T-helper 17 cell (primary cell): ENCODE measurements at regions not wholly inside any gene's neighbourhood (a gene's known extent, or its start where the extent isn't known, plus 50 kb on each side); places are given as distances from the start of the nearest gene placed in this dataset.
"Not testable (repeated sequence)": the region's sequence is repeated elsewhere in the genome, so short reads cannot be mapped to it uniquely, and the experiment has no call there.

Source experiments
- ATAC-seq: fragments of 150-1000 bp; cut with Tn5 transposase; 2 replicates; pipeline ENCODE4 v1.10.0; 2021; ENCODE audit warnings: mild to moderate bottlenecking, moderate library complexity
- DNase-seq, 3 donors: peaks; one replicate each; pipeline versions ENCODE4 v3.0.0 to v3.0.0-alpha.2; 2020 to 2021
- H3K9me3 ChIP-seq: one replicate; pipeline ENCODE4 v1.7.0; 2013; ENCODE audit warnings: low read length, mild to moderate bottlenecking; ENCODE audit not compliant: control insufficient read depth, poor library complexity, severe bottlenecking
- H3K27ac Mint-ChIP-seq: one replicate; pipeline ENCODE4 v1.8.0; 2022; ENCODE audit warnings: mild to moderate bottlenecking, moderate library complexity, mixed read lengths
- H3K27me3 Mint-ChIP-seq: one replicate; pipeline ENCODE4 v1.8.0; 2022; ENCODE audit warnings: mixed read lengths
- H3K36me3 Mint-ChIP-seq: one replicate; pipeline ENCODE4 v1.8.0; 2022; ENCODE audit warnings: low read depth, mixed read lengths
- H3K4me1 Mint-ChIP-seq: one replicate; pipeline ENCODE4 v1.8.0; 2022; ENCODE audit warnings: mild to moderate bottlenecking, mixed read lengths
- H3K4me3 Mint-ChIP-seq: one replicate; pipeline ENCODE4 v1.8.0; 2022; ENCODE audit warnings: mild to moderate bottlenecking, moderate library complexity, mixed read lengths

GRCh38 chr5:89534331-89534730, 651.3 kb upstream of the MEF2C start:
- H3K27ac Mint-ChIP-seq = no peak overlapping the region
- DNase-seq (no peak), ATAC-seq (no peak)
- H3K27me3 Mint-ChIP-seq = no peaks in the 10 kb centered on the region
- H3K9me3 ChIP-seq = no peaks in the 10 kb centered on the region
- no peaks in the 10 kb centered on the region for H3K4me1 Mint-ChIP-seq
- H3K4me3 Mint-ChIP-seq = no peak overlapping the region
- no peaks in the 10 kb centered on the region for H3K36me3 Mint-ChIP-seq

GRCh38 chr5:89524785-89525184, 641.8 kb upstream of the MEF2C start:
- Mint-ChIP-seq H3K27ac (no peak overlapping the region), H3K36me3 (no peaks in the 10 kb centered on the region), H3K4me3 (no peak overlapping the region), H3K27me3 (no peaks in the 10 kb centered on the region), H3K4me1 (no peaks in the 10 kb centered on the region)
- no peaks in the 10 kb centered on the region for H3K9me3 ChIP-seq
- DNase-seq (no peak), ATAC-seq (no peak)

GRCh38 chr5:89523867-89524266, 640.9 kb upstream of the MEF2C start:
- DNase-seq, H3K27me3 Mint-ChIP-seq, ATAC-seq, H3K4me3 Mint-ChIP-seq, H3K36me3 Mint-ChIP-seq, H3K27ac Mint-ChIP-seq, H3K4me1 Mint-ChIP-seq, H3K9me3 ChIP-seq: not testable (repeated sequence)

- no peak overlapping the region for H3K4me3 Mint-ChIP-seq
- H3K27me3 Mint-ChIP-seq = no peaks in the 10 kb centered on the region
- no peaks in the 10 kb centered on the region for H3K9me3 ChIP-seq
- DNase-seq (no peak), ATAC-seq (no peak)
- no peaks in the 10 kb centered on the region for H3K36me3 Mint-ChIP-seq
- H3K4me1 Mint-ChIP-seq = no peaks in the 10 kb centered on the region
- no peak overlapping the region for H3K27ac Mint-ChIP-seq
Observed at GRCh38 chr5:89520771-89521170, 637.8 kb upstream of the MEF2C start.

DNA sequence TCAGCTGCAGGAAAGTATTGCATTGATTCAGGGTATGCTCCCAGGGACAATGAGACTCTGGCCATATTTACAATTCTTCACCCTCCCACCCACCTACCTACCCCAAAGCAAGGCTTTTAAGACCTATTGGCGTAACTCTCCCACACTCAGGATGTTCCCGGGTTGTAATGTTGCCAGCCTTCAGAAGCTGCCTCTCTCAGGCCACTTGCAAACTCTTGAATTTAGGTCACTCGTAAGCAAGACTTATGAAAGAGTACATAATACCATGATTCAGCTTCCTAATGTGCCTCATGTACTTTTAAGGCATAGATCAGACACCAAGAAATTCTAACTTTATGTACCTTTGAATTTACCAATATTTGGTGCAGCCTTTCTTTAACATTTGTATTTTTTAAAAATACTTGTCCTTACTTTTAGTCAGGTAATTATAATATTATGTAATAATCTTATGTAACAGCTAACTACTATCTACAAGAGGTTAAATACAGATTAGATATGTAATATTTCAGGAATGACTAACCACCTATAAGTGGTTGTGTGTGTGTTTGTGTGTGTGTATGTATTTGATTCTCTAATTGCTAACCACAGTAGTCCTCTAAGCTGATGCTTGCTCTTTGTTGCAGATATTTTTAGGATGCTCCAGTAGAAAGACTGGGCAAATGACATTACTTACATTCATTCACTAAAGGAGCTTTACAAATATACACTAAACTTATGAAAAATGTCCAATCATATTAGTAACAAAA, 630.5 kb upstream of the MEF2C start:
- no peaks in the 10 kb centered on the region for H3K4me1 Mint-ChIP-seq
- H3K9me3 ChIP-seq = no peaks in the 10 kb centered on the region
- no peak for DNase-seq
- ATAC-seq = no peak
- no peak overlapping the region for H3K27ac Mint-ChIP-seq
- H3K36me3 Mint-ChIP-seq = no peaks in the 10 kb centered on the region
- no peak overlapping the region for H3K4me3 Mint-ChIP-seq
- no peaks in the 10 kb centered on the region for H3K27me3 Mint-ChIP-seq

GRCh38 chr5:89504051-89504450, 621.1 kb upstream of the MEF2C start:
- no peaks in the 10 kb centered on the region for H3K36me3 Mint-ChIP-seq
- no peak for DNase-seq
- H3K4me1 Mint-ChIP-seq = no peaks in the 10 kb centered on the region
- no peak overlapping the region for H3K4me3 Mint-ChIP-seq
- no peaks in the 10 kb centered on the region for H3K9me3 ChIP-seq
- no peaks in the 10 kb centered on the region for H3K27me3 Mint-ChIP-seq
- no peak for ATAC-seq
- no peak overlapping the region for H3K27ac Mint-ChIP-seq

- no peak for ATAC-seq
- no peak for DNase-seq
- no peak overlapping the region for H3K4me3 Mint-ChIP-seq
- no peaks in the 10 kb centered on the region for H3K4me1 Mint-ChIP-seq
- H3K27ac Mint-ChIP-seq = no peak overlapping the region
- H3K9me3 ChIP-seq = no peaks in the 10 kb centered on the region
- H3K27me3 Mint-ChIP-seq = no peaks in the 10 kb centered on the region
- no peaks in the 10 kb centered on the region for H3K36me3 Mint-ChIP-seq
Observed at GRCh38 chr5:89499787-89500186, 616.8 kb upstream of the MEF2C start.

DNA sequence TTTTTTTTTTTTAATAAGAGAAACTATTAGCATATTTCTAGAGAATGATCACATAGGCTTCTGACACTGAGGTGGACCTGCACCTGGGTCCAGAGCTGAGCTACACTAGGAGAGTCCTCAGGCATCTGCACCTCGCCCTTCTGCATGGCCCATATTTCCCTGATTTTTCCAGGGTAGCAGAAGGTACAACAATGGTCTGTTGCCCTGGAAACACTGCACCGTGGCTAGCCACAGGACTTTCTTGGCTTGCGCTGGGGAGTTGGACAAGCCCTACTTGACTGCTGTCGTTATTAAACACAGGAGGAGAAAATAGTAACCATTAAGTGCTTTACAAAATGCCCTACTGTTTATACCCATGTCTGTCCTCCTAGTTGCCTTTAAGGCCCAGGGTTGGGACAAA, 615.7 kb upstream of the MEF2C start:
- H3K4me1 Mint-ChIP-seq = no peaks in the 10 kb centered on the region
- no peak for ATAC-seq

GRCh38 chr5:89493414-89493813, 610.4 kb upstream of the MEF2C start:
- ATAC-seq = no peak
- H3K27ac Mint-ChIP-seq = no peak overlapping the region
- no peak for DNase-seq

More for the DNA sequence above, 615.7 kb upstream of the MEF2C start:
- H3K9me3 ChIP-seq = no peaks in the 10 kb centered on the region
- Mint-ChIP-seq H3K27ac (no peak overlapping the region), H3K4me3 (no peak overlapping the region), H3K36me3 (no peaks in the 10 kb centered on the region), H3K27me3 (no peaks in the 10 kb centered on the region)
- DNase-seq = no peak

GRCh38 chr5:89484962-89485361, 602.0 kb upstream of the MEF2C start:
- Mint-ChIP-seq H3K4me1 (no peaks in the 10 kb centered on the region), H3K4me3 (no peak overlapping the region), H3K27me3 (no peaks in the 10 kb centered on the region), H3K27ac (no peak overlapping the region), H3K36me3 (no peaks in the 10 kb centered on the region)
- no peaks in the 10 kb centered on the region for H3K9me3 ChIP-seq
- ATAC-seq (no peak), DNase-seq (no peak)

More at GRCh38 chr5:89493414-89493813, 610.4 kb upstream of the MEF2C start:
- H3K27me3 Mint-ChIP-seq = no peaks in the 10 kb centered on the region
- no peaks in the 10 kb centered on the region for H3K36me3 Mint-ChIP-seq
- H3K4me3 Mint-ChIP-seq = no peak overlapping the region
- H3K4me1 Mint-ChIP-seq = no peaks in the 10 kb centered on the region
- H3K9me3 ChIP-seq = no peaks in the 10 kb centered on the region

DNA sequence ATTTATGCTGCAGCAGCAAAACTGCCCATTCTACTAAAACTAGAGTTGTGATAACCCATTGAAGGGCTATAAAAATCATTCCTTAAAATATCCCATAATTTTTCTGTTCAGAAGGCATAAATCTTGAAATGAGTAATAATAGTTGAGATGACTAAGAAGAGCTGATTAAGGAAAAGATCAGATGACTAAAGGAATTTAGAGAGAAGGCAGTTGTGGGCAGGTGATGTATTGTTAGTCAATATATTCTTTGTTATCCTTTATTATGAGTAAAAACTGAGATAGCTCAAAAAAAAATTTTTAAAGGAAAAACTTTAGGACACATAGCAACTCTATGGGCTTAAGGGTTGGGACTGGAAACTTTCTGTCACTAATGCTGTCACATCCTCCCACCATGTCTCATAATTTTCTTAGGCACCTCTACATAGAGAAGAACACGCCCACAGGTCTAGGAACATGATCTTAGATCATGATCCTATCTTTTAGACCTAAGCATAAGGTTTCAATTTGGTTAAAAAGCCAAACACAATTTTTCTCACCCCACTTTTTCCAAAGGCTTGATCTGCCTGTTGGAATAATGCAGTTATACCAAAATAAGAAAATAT, 597.5 kb upstream of the MEF2C start:
- H3K27me3 Mint-ChIP-seq = no peaks in the 10 kb centered on the region
- no peaks in the 10 kb centered on the region for H3K9me3 ChIP-seq
- ATAC-seq (no peak), DNase-seq (no peak)
- no peaks in the 10 kb centered on the region for H3K36me3 Mint-ChIP-seq
- H3K4me3 Mint-ChIP-seq = no peak overlapping the region
- no peak overlapping the region for H3K27ac Mint-ChIP-seq
- H3K4me1 Mint-ChIP-seq = no peaks in the 10 kb centered on the region

GRCh38 chr5:89478851-89479250, 595.9 kb upstream of the MEF2C start:
- DNase-seq (no peak), ATAC-seq (no peak)
- Mint-ChIP-seq H3K4me3 (no peak overlapping the region), H3K27me3 (no peaks in the 10 kb centered on the region), H3K36me3 (no peaks in the 10 kb centered on the region), H3K27ac (no peak overlapping the region), H3K4me1 (no peaks in the 10 kb centered on the region)
- H3K9me3 ChIP-seq = no peaks in the 10 kb centered on the region

DNA sequence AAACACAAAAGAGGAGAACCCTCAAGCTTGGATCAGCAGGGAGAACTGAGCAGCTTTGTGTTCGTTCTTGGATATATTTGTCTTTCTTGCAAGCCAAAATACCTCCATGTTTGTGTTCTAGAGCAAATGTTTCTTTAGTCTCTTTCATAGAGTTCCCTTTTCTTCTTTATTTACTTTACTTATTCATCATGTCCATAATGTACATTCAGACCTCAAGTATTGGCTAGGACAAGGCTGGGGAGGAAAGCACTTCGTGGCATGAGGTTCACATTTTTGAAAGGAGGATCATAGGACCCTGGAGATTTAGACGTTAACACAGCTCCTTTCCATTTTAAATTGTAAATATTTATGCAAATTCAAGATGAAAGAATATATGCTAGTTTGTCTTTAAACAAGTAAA, 590.2 kb upstream of the MEF2C start:
- ATAC-seq = no peak
- H3K27ac Mint-ChIP-seq = no peak overlapping the region
- no peaks in the 10 kb centered on the region for H3K36me3 Mint-ChIP-seq
- no peaks in the 10 kb centered on the region for H3K27me3 Mint-ChIP-seq
- no peak overlapping the region for H3K4me3 Mint-ChIP-seq
- H3K9me3 ChIP-seq = no peaks in the 10 kb centered on the region
- DNase-seq = no peak
- no peaks in the 10 kb centered on the region for H3K4me1 Mint-ChIP-seq

GRCh38 chr5:89471541-89471940, 588.6 kb upstream of the MEF2C start:
- Mint-ChIP-seq H3K27me3 (no peaks in the 10 kb centered on the region), H3K4me1 (no peaks in the 10 kb centered on the region), H3K27ac (no peak overlapping the region), H3K36me3 (no peaks in the 10 kb centered on the region), H3K4me3 (no peak overlapping the region)
- no peaks in the 10 kb centered on the region for H3K9me3 ChIP-seq
- ATAC-seq (no peak), DNase-seq (no peak)
